ENCODE measurements at regions not wholly inside any gene's neighbourhood (a gene's known extent, or its start where the extent isn't known, plus 50 kb on each side); places are given as distances from the start of the nearest gene placed in this dataset.

- Mint-ChIP-seq H3K4me1 (ENCODE audit: low read depth, unreplicated experiment) (no peaks in the 10 kb centered on the region), H3K27ac (ENCODE audit: unreplicated experiment) (no peak overlapping the region), H3K4me3 (ENCODE audit: unreplicated experiment) (no peak overlapping the region), H3K27me3 (ENCODE audit: insufficient read depth, unreplicated experiment) (no peaks in the 10 kb centered on the region), H3K9me3 (ENCODE audit: unreplicated experiment) (no peaks in the 10 kb centered on the region), H3K36me3 (ENCODE audit: insufficient read depth, unreplicated experiment) (no peaks in the 10 kb centered on the region)
- no peak for DNase-seq
- no peak for TF ChIP-seq CTCF (IDR thresholded peaks at IDR 0.05; ENCODE audit: insufficient read depth in 1 of 2, low read depth in 1 of 2, low read length in 1 of 2, severe bottlenecking in 1 of 2, unreplicated experiment in 1 of 2)
- no peaks in the 10 kb centered on the region for H3K27me3 ChIP-seq (replicated peaks; ENCODE audit: control insufficient read depth, insufficient read depth, low read length)
- no peaks in the 10 kb centered on the region; the same call in 1 of the 2 replicates for H3K9me3 ChIP-seq
- no TSS peak for BruUV-seq (replicated peaks)
- ChIA-PET CTCF (no interaction called here), POLR2A (no interaction called here)
- H3K36me3 ChIP-seq (ENCODE audit: control insufficient read depth, insufficient read depth, low read length): no peaks in the 10 kb centered on the region
- H3K4me3 ChIP-seq (ENCODE audit: low read depth, low read length): no peak overlapping the region
- intact Hi-C loops (cut with micrococcal nuclease; ENCODE audit: unreplicated experiment): no loop called here
- no peaks in the 10 kb centered on the region for H3K4me1 ChIP-seq
These were observed 442.1 kb upstream of the PDE3A start for GRCh38 chr12:19926266-19926665.

GRCh38 chr12:19927661-19928060 lies 440.7 kb upstream of the PDE3A start:
- no peak for DNase-seq
- H3K4me3 ChIP-seq (ENCODE audit: low read depth, low read length): no peak overlapping the region
- ChIA-PET CTCF (no interaction called here), POLR2A (no interaction called here)
- no peaks in the 10 kb centered on the region for H3K27me3 ChIP-seq (replicated peaks; ENCODE audit: control insufficient read depth, insufficient read depth, low read length)
- Mint-ChIP-seq H3K36me3 (ENCODE audit: insufficient read depth, unreplicated experiment) (no peaks in the 10 kb centered on the region), H3K9me3 (ENCODE audit: unreplicated experiment) (no peaks in the 10 kb centered on the region), H3K4me1 (ENCODE audit: low read depth, unreplicated experiment) (no peaks in the 10 kb centered on the region), H3K27me3 (ENCODE audit: insufficient read depth, unreplicated experiment) (no peaks in the 10 kb centered on the region), H3K4me3 (ENCODE audit: unreplicated experiment) (no peak overlapping the region), H3K27ac (ENCODE audit: unreplicated experiment) (no peak overlapping the region)
- no peak for TF ChIP-seq CTCF (IDR thresholded peaks at IDR 0.05; ENCODE audit: insufficient read depth in 1 of 2, low read depth in 1 of 2, low read length in 1 of 2, severe bottlenecking in 1 of 2, unreplicated experiment in 1 of 2)
- no peaks in the 10 kb centered on the region for H3K4me1 ChIP-seq
- no TSS peak for BruUV-seq (replicated peaks)
- H3K9me3 ChIP-seq: no peaks in the 10 kb centered on the region
- no peaks in the 10 kb centered on the region for H3K36me3 ChIP-seq (ENCODE audit: control insufficient read depth, insufficient read depth, low read length)
- intact Hi-C loops (cut with micrococcal nuclease; ENCODE audit: unreplicated experiment): loop anchor here (1.0 kb wide), 1 partner anchor 11 kb away; no protein-coding TSS in a partner anchor

GRCh38 chr12:19932413-19932812 lies 435.9 kb upstream of the PDE3A start:
- Histone ChIP-seq H3K36me3 (ENCODE audit: control insufficient read depth, insufficient read depth, low read length) (no peaks in the 10 kb centered on the region), H3K9me3 (no peaks in the 10 kb centered on the region), H3K4me1 (no peaks in the 10 kb centered on the region), H3K4me3 (ENCODE audit: low read depth, low read length) (no peak overlapping the region), H3K27me3 (replicated peaks; ENCODE audit: control insufficient read depth, insufficient read depth, low read length) (no peaks in the 10 kb centered on the region)
- DNase-seq: no peak
- H3K9me3 Mint-ChIP-seq (ENCODE audit: unreplicated experiment): no peaks in the 10 kb centered on the region
- no peak for TF ChIP-seq CTCF (IDR thresholded peaks at IDR 0.05; ENCODE audit: insufficient read depth in 1 of 2, low read depth in 1 of 2, low read length in 1 of 2, severe bottlenecking in 1 of 2, unreplicated experiment in 1 of 2)
- ChIA-PET POLR2A (no interaction called here), CTCF (no interaction called here)
- H3K27ac Mint-ChIP-seq (ENCODE audit: unreplicated experiment): no peak overlapping the region
- intact Hi-C loops (cut with micrococcal nuclease; ENCODE audit: unreplicated experiment): no loop called here
- no peaks in the 10 kb centered on the region for H3K4me1 Mint-ChIP-seq (ENCODE audit: low read depth, unreplicated experiment)
- BruUV-seq (replicated peaks): no TSS peak
- H3K27me3 Mint-ChIP-seq (ENCODE audit: insufficient read depth, unreplicated experiment): peaks cover 8% of the 10 kb centered on the region
- no peak overlapping the region for H3K4me3 Mint-ChIP-seq (ENCODE audit: unreplicated experiment)
- H3K36me3 Mint-ChIP-seq (ENCODE audit: insufficient read depth, unreplicated experiment): no peaks in the 10 kb centered on the region
